ENCODE measurements at regions not wholly inside any gene's neighbourhood (a gene's known extent, or its start where the extent isn't known, plus 50 kb on each side); places are given as distances from the start of the nearest gene placed in this dataset.

- TF ChIP-seq SP1 (IDR thresholded peaks at IDR 0.05) (no peak), LEF1 (IDR thresholded peaks at IDR 0.05; ENCODE audit: borderline replicate concordance) (no peak), ARNT (IDR thresholded peaks at IDR 0.05) (no peak), FOXM1 (IDR thresholded peaks at IDR 0.05; ENCODE audit: borderline replicate concordance) (no peak), SUZ12 (IDR thresholded peaks at IDR 0.05) (no peak), FOXA1 (IDR thresholded peaks at IDR 0.05) (no peak), TARDBP (IDR thresholded peaks at IDR 0.05) (no peak), ZNF384 (IDR thresholded peaks at IDR 0.05) (no peak), L3MBTL2 (conservative IDR thresholded peaks at IDR 0.05) (no peak), PKNOX1 (IDR thresholded peaks at IDR 0.05) (no peak), HDGF (IDR thresholded peaks at IDR 0.05; ENCODE audit: borderline replicate concordance) (no peak)
These were observed 176.5 kb downstream of the SPRY2 start for GRCh38 chr13:80164462-80164861.
